ENCODE measurements at regions not wholly inside any gene's neighbourhood (a gene's known extent, or its start where the extent isn't known, plus 50 kb on each side); places are given as distances from the start of the nearest gene placed in this dataset.
A peak's percentile ranks its signal among the peaks of the same experiment; 100 is the strongest.

DNA sequence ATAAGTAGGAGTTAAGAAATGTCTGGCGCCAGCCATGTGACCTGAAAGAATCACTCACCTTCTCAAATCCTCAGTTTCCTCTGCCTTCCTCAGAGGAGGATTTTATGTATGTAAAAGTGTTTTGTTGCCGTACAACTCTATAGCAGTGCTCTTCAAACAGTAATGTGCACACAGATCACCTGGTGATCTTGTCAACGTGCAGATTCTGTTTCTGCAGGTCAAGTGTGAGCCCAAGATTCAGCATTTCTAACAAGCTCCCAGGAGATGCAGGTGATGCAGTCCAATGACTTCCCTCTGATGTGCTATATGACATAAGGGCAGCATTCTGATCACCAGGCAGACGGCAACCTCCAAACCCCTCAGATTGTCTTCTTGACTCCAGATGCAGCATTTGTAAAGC, 83.7 kb downstream of the CDC7 start:
- DNase-seq (ENCODE audit: low read depth) = no peak
- Histone ChIP-seq H3K36me3 (ENCODE audit: control insufficient read depth, insufficient read depth, low read length) (no peaks in the 10 kb centered on the region), H3K4me3 (ENCODE audit: low read depth, low read length) (no peak overlapping the region), H3K27me3 (ENCODE audit: control insufficient read depth, insufficient read depth, low read length) (no peaks in the 10 kb centered on the region)
- TF ChIP-seq, protein P1, sequence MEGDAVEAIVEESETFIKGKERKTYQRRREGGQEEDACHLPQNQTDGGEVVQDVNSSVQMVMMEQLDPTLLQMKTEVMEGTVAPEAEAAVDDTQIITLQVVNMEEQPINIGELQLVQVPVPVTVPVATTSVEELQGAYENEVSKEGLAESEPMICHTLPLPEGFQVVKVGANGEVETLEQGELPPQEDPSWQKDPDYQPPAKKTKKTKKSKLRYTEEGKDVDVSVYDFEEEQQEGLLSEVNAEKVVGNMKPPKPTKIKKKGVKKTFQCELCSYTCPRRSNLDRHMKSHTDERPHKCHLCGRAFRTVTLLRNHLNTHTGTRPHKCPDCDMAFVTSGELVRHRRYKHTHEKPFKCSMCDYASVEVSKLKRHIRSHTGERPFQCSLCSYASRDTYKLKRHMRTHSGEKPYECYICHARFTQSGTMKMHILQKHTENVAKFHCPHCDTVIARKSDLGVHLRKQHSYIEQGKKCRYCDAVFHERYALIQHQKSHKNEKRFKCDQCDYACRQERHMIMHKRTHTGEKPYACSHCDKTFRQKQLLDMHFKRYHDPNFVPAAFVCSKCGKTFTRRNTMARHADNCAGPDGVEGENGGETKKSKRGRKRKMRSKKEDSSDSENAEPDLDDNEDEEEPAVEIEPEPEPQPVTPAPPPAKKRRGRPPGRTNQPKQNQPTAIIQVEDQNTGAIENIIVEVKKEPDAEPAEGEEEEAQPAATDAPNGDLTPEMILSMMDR (IDR thresholded peaks at IDR 0.05; ENCODE audit: insufficient read depth, low read length, poor library complexity, severe bottlenecking) = no peak

DNA sequence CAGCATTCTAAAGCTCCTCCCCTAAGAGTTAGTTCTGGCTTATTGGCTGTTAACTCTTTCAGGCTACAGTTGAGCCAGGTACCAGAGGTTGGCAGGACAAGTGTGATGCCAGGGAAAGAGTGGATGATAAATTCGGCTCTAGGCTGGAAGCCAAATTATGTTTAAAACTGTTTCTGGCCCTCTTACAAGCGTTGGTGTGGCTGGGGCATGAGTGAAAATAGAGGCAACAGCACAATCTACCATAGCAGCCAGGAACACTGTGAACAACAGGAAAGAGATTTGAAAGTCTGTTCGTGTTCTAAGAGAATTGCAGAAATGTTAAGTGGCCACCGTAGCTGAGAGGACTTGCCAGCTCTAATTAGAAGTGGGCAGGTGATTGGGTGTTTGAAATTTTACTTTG, 84.2 kb downstream of the CDC7 start:
- TF ChIP-seq, protein P1 (IDR thresholded peaks at IDR 0.05; ENCODE audit: insufficient read depth, low read length, poor library complexity, severe bottlenecking) = no peak
- no peak for DNase-seq (ENCODE audit: low read depth)
- no peak overlapping the region for H3K4me3 ChIP-seq (ENCODE audit: low read depth, low read length)
- no peaks in the 10 kb centered on the region for H3K36me3 ChIP-seq (ENCODE audit: control insufficient read depth, insufficient read depth, low read length)
- H3K27me3 ChIP-seq (ENCODE audit: control insufficient read depth, insufficient read depth, low read length) = no peaks in the 10 kb centered on the region

DNA sequence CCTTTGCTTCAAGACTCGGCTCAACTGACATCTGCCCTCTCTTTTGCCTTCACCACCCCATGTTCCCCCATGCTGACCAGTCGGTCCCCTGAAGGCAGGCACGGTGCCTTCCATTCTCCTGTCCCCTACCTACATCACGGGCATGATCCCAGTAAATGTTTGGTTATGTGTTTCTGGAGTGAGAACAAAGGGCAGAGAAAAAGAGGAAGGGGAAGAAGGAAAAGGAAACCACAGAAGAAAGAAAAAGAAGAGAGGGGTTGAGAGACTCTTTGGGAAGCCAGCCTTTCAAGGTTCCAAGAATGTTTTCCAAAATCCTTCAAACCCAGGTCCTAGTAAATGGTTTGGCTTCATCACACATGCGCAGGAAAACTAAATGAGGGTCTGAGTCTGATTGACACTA, 84.9 kb downstream of the CDC7 start:
- H3K27me3 ChIP-seq (ENCODE audit: control insufficient read depth, insufficient read depth, low read length) = no peaks in the 10 kb centered on the region
- TF ChIP-seq, protein P1 (IDR thresholded peaks at IDR 0.05; ENCODE audit: insufficient read depth, low read length, poor library complexity, severe bottlenecking) = no peak

DNA sequence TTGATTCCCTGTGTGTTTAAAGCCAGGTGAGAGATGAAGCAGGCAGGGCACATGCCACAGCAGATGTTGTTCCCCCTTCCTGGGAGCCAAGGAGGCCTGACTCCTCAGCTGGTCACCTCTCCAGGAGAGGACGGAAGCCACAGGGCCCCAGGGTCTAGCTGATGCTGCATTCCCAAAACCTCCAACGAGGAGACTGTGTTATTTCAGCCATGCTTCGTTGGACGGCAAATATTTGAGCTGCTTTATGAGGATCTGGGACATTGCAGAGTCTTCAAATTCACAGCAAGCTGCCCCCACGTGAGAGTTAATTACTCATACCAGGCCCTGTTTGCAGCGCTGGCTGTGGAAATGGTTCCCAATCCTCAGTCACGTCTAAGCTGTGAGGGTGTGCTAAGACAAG, 85.3 kb downstream of the CDC7 start:
- peak; percentile 96 for DNase-seq (ENCODE audit: low read depth)
- H3K27me3 ChIP-seq (ENCODE audit: control insufficient read depth, insufficient read depth, low read length) = no peaks in the 10 kb centered on the region
- H3K36me3 ChIP-seq (ENCODE audit: control insufficient read depth, insufficient read depth, low read length) = no peaks in the 10 kb centered on the region
- TF ChIP-seq, protein P1 (IDR thresholded peaks at IDR 0.05; ENCODE audit: insufficient read depth, low read length, poor library complexity, severe bottlenecking) = no peak
- no peak overlapping the region for H3K4me3 ChIP-seq (ENCODE audit: low read depth, low read length)

More for the DNA sequence above, 84.9 kb downstream of the CDC7 start:
- Histone ChIP-seq H3K4me3 (ENCODE audit: low read depth, low read length) (no peak overlapping the region), H3K36me3 (ENCODE audit: control insufficient read depth, insufficient read depth, low read length) (no peaks in the 10 kb centered on the region)
- DNase-seq (ENCODE audit: low read depth) = no peak

DNA sequence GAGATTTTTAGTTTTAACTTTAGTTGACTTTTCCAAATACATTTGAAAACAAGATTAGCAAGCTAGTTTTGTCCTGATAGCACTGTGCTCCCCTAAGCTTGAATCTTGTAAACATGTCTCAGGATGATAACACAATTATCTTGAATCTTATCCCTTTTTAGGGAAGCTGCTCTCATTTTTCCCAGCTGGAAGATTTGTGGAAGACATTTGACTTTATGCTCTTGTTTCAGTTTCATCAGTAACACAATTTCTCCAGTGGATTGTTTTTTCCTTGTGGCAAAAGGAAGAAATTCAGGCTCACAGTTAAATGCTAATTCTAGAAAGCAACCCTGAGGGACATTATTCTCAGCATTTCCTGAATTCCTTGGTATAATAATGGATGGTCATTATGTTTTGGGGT, 88.8 kb downstream of the CDC7 start:
- DNase-seq (ENCODE audit: low read depth) = no peak
- Histone ChIP-seq H3K36me3 (ENCODE audit: control insufficient read depth, insufficient read depth, low read length) (no peaks in the 10 kb centered on the region), H3K27me3 (ENCODE audit: control insufficient read depth, insufficient read depth, low read length) (no peaks in the 10 kb centered on the region), H3K4me3 (ENCODE audit: low read depth, low read length) (no peak overlapping the region)
- TF ChIP-seq, protein P1 (IDR thresholded peaks at IDR 0.05; ENCODE audit: insufficient read depth, low read length, poor library complexity, severe bottlenecking) = no peak

DNA sequence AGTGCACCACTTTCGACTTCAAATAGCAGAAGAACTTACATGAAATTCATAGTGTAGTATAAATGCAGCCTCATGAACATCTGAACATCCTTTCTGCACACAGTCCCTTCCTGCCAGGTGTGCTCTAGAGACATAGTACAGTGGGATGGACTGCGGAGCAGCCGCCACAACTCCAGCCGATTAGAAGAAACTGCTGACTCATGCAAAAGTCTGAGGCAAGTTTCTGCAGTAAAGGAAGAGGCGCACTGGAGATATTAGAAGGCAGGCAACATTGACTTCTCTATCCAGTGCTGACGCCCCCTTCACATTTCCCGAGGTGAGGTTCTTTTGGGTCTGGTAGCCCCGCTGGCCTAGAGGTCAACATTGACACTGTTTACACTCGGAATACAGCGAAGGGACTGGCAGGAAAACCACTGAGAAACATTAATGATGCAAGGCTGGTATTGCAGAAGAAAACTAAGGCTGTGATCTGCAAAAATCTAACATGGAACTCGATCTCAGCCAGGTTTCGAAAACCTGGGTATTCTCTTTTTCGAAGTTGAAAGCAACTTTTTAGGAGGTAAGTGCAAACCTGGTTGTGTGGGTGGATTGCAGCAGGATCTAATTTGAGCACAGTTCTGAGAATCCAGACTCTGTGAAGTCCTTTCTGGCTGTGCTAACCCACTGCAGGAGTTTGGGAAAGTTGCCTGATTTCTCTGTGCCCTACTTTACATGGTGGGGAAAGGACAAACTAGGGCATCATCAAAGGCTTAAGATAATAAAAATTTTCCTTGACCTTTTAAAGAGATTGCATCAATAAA, 90.7 kb downstream of the CDC7 start:
- H3K4me3 ChIP-seq (ENCODE audit: low read depth, low read length) = no peak overlapping the region
- no peak for DNase-seq (ENCODE audit: low read depth)
- H3K36me3 ChIP-seq (ENCODE audit: control insufficient read depth, insufficient read depth, low read length) = no peaks in the 10 kb centered on the region
- H3K27me3 ChIP-seq (ENCODE audit: control insufficient read depth, insufficient read depth, low read length) = no peaks in the 10 kb centered on the region
- TF ChIP-seq, protein P1 (IDR thresholded peaks at IDR 0.05; ENCODE audit: insufficient read depth, low read length, poor library complexity, severe bottlenecking) = no peak
